Neural progenitor cell (in vitro differentiated cells): ENCODE measurements at regions not wholly inside any gene's neighbourhood (a gene's known extent, or its start where the extent isn't known, plus 50 kb on each side); places are given as distances from the start of the nearest gene placed in this dataset.

Experiments
- CTCF ChIP-seq: fragments of 200-600 bp; sonication (generic); IDR thresholded peaks from 2 replicates; pipeline ENCODE4 v1.5.1; 2017; ENCODE audit warnings: antibody characterized with exemption, mild to moderate bottlenecking
- EZH2 ChIP-seq: fragments of 200-600 bp; sonication (generic); IDR thresholded peaks from 2 replicates; pipeline ENCODE4 v1.6.1; 2017; ENCODE audit warnings: antibody characterized with exemption, mild to moderate bottlenecking, moderate library complexity
- EZH2phosphoT487 ChIP-seq: fragments of 200-600 bp; sonication (generic); IDR thresholded peaks from 2 replicates; pipeline ENCODE4 v1.6.1; 2017; ENCODE audit warnings: antibody characterized with exemption

- TF ChIP-seq CTCF, result no peak
- TF ChIP-seq EZH2, result no peak
- no peak for TF ChIP-seq EZH2phosphoT487
Observed at GRCh38 chr5:104431981-104432380, 869.4 kb upstream of the NUDT12 start.
